ENCODE measurements at regions not wholly inside any gene's neighbourhood (a gene's known extent, or its start where the extent isn't known, plus 50 kb on each side); places are given as distances from the start of the nearest gene placed in this dataset.

- Histone ChIP-seq H3K9me3 (no peaks in the 10 kb centered on the region), H3K27me3 (no peaks in the 10 kb centered on the region), H3K4me3 (no peak overlapping the region), H3K36me3 (replicated peaks in 1 of 2; ENCODE audit: insufficient read depth in 1 of 2, low read depth in 2 of 2) (no peaks in the 10 kb centered on the region), H3K4me1 (no peaks in the 10 kb centered on the region), H3K27ac (no peak overlapping the region)
- ATAC-seq, result no peak
- TF ChIP-seq CTCF (IDR thresholded peaks at IDR 0.05), result no peak
- TF ChIP-seq POLR2A (IDR thresholded peaks at IDR 0.05), result no peak
- no peak for DNase-seq
- 66 to 80% methylated on average over 1 of the region's 1 CpG for WGBS, 2 donors
- intact Hi-C loops (cut with DNase I), result no loop called here
Observed at GRCh38 chr1:177435364-177435763, 264.6 kb downstream of the BRINP2 start.

GRCh38 chr1:177432897-177433296 lies 262.1 kb downstream of the BRINP2 start:
- Histone ChIP-seq H3K27me3 (no peaks in the 10 kb centered on the region), H3K9me3 (no peaks in the 10 kb centered on the region), H3K27ac (no peak overlapping the region), H3K4me1 (no peaks in the 10 kb centered on the region), H3K36me3 (replicated peaks in 1 of 2; ENCODE audit: insufficient read depth in 1 of 2, low read depth in 2 of 2) (no peaks in the 10 kb centered on the region), H3K4me3 (no peak overlapping the region)
- no peak for TF ChIP-seq CTCF (IDR thresholded peaks at IDR 0.05)
- no peak for DNase-seq
- intact Hi-C loops (cut with DNase I), result no loop called here
- WGBS, 2 donors, result 77 to 81% methylated on average over 1 of the region's 1 CpG
- no peak for ATAC-seq

- H3K4me3 ChIP-seq, result no peak overlapping the region
- intact Hi-C loops (cut with DNase I), result no loop called here
- TF ChIP-seq POLR2A (IDR thresholded peaks at IDR 0.05) (no peak), CTCF (IDR thresholded peaks at IDR 0.05) (no peak)
- ATAC-seq, result no peak
- H3K36me3 ChIP-seq (replicated peaks in 1 of 2; ENCODE audit: insufficient read depth in 1 of 2, low read depth in 2 of 2), result no peaks in the 10 kb centered on the region
- WGBS, 2 donors, result 46 to 53% methylated on average over 1 of the region's 1 CpG
- no peaks in the 10 kb centered on the region for H3K27me3 ChIP-seq
- DNase-seq, result no peak
- H3K9me3 ChIP-seq, result no peaks in the 10 kb centered on the region
- H3K4me1 ChIP-seq, result no peaks in the 10 kb centered on the region
- H3K27ac ChIP-seq, result no peak overlapping the region
Observed at GRCh38 chr1:177431123-177431522, 260.4 kb downstream of the BRINP2 start.

GRCh38 chr1:177429234-177429633 lies 258.5 kb downstream of the BRINP2 start:
- no peaks in the 10 kb centered on the region for H3K9me3 ChIP-seq
- H3K27me3 ChIP-seq, result no peaks in the 10 kb centered on the region
- H3K4me3 ChIP-seq, result no peak overlapping the region
- DNase-seq, result no peak
- no peaks in the 10 kb centered on the region for H3K4me1 ChIP-seq
- TF ChIP-seq POLR2A (IDR thresholded peaks at IDR 0.05) (no peak), CTCF (IDR thresholded peaks at IDR 0.05) (peak in 1 of 7 experiments; percentile 7)
- H3K27ac ChIP-seq, result no peak overlapping the region
- 60 to 63% methylated on average over 2 of the region's 2 CpGs for WGBS, 2 donors
- no peak for ATAC-seq
- H3K36me3 ChIP-seq (replicated peaks in 1 of 2; ENCODE audit: insufficient read depth in 1 of 2, low read depth in 2 of 2), result no peaks in the 10 kb centered on the region
- intact Hi-C loops (cut with DNase I), result no loop called here

GRCh38 chr1:177427811-177428210 lies 257.1 kb downstream of the BRINP2 start:
- H3K4me1 ChIP-seq, result no peaks in the 10 kb centered on the region
- no peaks in the 10 kb centered on the region for H3K27me3 ChIP-seq
- TF ChIP-seq CTCF (IDR thresholded peaks at IDR 0.05) (no peak), POLR2A (IDR thresholded peaks at IDR 0.05) (no peak)
- no peaks in the 10 kb centered on the region for H3K9me3 ChIP-seq
- no peak for ATAC-seq
- no peak overlapping the region for H3K27ac ChIP-seq
- 50 to 52% methylated on average over 1 of the region's 1 CpG for WGBS, 2 donors
- no peak overlapping the region for H3K4me3 ChIP-seq
- DNase-seq, result no peak
- no peaks in the 10 kb centered on the region for H3K36me3 ChIP-seq (replicated peaks in 1 of 2; ENCODE audit: insufficient read depth in 1 of 2, low read depth in 2 of 2)
- intact Hi-C loops (cut with DNase I), result no loop called here
